ENCODE measurements at regions not wholly inside any gene's neighbourhood (a gene's known extent, or its start where the extent isn't known, plus 50 kb on each side); places are given as distances from the start of the nearest gene placed in this dataset.
"Not testable (repeated sequence)": the region's sequence is repeated elsewhere in the genome, so short reads cannot be mapped to it uniquely, and the experiment has no call there.

DNA sequence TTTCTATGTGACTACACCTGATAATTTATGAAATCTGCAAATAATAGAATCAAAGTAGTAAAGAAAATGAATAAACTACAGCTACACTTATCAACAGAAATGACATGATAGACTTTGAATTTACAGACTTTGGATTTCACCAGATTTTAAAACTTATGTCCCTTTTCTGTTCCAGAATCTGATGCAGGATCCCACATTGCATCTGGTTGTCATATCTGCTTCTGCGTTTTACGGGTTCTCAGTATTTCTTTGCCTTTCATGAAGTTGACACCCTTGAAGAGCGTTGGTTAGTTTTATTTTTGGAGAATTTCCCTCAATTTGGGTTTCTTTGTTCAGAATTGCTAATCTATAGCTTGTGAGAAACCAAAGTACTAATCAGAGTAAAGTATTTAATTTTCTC is 174.9 kb upstream of the ADCY2 start:
- DNase-seq (ENCODE audit: low spot score): no peak

DNA sequence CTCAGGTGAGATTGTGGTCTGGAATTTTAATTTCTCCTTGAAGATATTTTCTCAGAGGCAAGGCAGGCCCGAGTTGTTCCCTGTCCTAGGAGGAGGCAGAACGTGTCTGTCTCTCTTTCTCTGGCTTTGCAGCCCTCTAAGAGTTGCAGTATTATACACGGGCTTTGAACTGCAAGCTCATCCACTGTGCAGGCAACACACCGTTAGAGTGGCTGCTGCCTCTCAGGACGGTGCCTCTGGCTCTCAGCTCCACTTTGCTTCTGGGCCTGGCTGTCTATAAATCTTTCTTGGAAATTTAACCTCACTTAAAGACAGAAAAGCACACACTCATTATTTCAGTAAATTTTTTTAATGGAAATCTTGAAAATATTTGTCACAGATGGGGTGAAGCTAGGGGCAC is 170.1 kb upstream of the ADCY2 start:
- DNase-seq (ENCODE audit: low spot score): no peak

DNA sequence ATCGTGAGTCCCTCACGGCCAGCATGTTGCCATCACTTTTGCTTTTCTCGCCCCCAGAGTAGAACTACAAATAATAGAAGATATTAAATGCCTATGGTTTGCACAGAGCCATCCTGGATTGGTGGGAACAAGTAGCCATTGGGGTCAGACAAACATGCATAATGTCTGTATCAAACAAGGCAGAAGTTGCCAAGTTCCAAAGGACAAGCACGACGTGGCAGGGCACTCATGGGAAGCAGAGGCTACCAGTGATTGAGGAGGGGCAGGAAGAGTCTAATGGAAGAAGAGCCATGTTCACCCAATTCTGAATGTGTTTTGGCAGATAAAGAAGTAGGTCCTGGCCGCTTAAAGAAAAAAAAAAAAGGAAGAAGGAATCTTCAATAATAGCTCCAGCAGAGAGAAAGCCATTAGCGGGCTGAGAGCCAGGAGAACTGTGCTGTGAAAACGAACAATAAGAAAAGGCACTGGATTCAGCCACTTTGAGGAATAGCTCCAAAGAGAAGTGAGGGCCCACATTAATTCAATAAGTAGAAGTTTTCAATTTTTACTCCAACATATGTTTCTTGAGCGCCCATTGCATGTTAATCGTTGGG is 153.7 kb upstream of the ADCY2 start:
- no peak for DNase-seq (ENCODE audit: low spot score)

- DNase-seq (ENCODE audit: low spot score): no peak
Measured at GRCh38 chr5:7244208-7244607, 151.7 kb upstream of the ADCY2 start.

DNA sequence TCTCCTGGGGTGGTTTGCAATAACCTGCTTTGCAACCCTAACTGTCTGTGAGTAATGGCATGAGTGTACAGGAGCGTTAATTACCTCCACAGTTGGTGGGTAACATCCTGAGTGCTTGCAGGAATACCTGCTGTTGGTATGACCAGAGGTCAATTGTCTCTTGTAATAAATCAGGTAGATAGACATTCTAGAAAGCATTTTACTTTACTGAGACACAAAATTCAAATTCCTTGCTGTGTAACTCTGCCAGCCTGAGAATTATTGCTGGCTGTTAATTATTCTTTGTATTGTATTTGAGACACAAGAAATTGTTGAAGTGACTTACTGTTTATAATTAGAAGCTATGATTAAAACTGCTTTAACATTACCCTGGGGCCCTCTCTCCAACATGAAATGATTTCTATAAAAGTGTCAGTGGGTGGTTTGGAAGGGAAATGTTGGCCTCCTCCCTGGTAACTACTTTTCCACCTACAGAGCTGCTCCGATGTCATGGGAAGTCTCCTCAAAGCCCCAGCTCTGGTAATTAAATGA is 150.8 kb upstream of the ADCY2 start:
- DNase-seq (ENCODE audit: low spot score): no peak

DNA sequence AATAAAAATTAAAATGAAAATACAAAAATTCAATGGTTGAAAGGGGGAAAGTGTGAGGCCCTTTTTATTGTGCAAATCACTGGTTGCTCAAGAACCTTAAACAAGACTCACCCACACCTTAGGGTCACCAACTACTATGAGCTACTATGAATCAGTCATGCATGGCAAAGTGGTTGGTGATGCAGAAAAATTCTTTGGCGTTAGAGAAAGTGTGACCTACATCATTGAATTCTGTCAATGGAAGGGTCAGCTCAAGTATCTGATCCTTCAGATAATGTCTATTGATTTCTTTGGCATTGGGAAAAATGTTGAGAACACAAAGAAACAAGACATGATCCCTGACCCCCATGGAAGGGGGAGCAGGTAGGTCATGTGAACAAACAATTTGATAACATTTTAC is 149.7 kb upstream of the ADCY2 start:
- no peak for DNase-seq (ENCODE audit: low spot score)

DNA sequence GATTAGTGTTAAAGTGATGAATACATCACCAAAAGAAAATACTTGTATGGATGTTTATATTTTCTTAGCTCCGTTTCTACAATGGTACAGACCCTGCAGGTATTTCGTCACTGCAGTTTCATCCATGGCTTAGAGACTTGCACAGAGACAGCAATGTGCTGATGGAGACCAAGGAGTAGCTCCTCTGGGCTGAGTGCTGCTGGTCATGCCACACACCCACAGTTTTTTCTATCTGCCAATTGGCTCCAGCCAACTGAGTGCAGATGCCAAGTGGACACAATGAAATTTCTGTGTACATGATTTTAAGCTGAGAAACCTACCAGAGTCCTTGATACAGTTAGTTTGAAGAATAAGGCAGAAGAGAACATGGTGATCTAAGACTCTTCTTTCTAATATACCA is 145.9 kb upstream of the ADCY2 start:
- DNase-seq (ENCODE audit: low spot score): no peak

DNA sequence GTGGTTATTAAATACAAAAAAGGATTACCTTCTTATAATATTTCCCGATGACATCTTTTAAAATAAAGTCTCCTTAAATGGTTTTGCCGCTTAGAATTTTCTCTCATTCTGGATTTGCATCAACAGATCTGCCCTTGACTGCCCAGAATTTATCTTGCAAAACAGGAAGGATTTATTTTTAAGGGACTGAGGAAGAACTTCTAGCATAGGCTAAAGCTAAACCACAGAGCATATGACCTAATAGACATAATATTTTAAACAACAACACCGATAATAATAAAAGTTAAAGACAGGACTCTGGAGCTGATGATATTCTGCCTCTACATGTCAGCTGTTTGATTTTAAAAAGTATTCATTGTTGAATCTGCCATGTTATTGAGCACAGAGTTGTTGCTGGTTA is 145.3 kb upstream of the ADCY2 start:
- no peak for DNase-seq (ENCODE audit: low spot score)

GRCh38 chr5:7251132-7251531 is 144.8 kb upstream of the ADCY2 start:
- no peak for DNase-seq (ENCODE audit: low spot score)

- peak; percentile 51 for DNase-seq (ENCODE audit: low spot score)
Measured at GRCh38 chr5:7261049-7261448, 134.9 kb upstream of the ADCY2 start.

GRCh38 chr5:7261900-7262299 is 134.0 kb upstream of the ADCY2 start:
- DNase-seq (ENCODE audit: low spot score): no peak

- DNase-seq (ENCODE audit: low spot score): not testable (repeated sequence)
Measured at GRCh38 chr5:7263398-7264015, 132.4 kb upstream of the ADCY2 start.

- DNase-seq (ENCODE audit: low spot score): not testable (repeated sequence)
Measured at GRCh38 chr5:7265776-7266175, 130.2 kb upstream of the ADCY2 start.

DNA sequence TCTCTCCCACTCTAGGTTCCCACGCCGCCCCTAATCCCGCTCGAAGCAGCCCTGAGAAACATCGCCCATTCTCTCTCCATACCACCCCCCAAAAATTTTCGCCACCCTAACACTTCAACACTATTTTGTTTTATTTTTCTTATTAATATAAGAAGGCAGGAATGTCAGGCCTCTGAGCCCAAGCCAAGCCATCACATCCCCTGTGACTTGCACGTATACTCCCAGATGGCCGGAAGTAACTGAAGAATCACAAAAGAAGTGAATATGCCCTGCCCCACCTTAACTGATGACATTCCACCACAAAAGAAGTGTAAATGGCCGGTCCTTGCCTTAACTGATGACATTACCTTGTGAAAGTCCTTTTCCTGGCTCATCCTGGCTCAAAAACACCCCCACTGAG is 127.2 kb upstream of the ADCY2 start:
- not testable (repeated sequence) for DNase-seq (ENCODE audit: low spot score)

DNA sequence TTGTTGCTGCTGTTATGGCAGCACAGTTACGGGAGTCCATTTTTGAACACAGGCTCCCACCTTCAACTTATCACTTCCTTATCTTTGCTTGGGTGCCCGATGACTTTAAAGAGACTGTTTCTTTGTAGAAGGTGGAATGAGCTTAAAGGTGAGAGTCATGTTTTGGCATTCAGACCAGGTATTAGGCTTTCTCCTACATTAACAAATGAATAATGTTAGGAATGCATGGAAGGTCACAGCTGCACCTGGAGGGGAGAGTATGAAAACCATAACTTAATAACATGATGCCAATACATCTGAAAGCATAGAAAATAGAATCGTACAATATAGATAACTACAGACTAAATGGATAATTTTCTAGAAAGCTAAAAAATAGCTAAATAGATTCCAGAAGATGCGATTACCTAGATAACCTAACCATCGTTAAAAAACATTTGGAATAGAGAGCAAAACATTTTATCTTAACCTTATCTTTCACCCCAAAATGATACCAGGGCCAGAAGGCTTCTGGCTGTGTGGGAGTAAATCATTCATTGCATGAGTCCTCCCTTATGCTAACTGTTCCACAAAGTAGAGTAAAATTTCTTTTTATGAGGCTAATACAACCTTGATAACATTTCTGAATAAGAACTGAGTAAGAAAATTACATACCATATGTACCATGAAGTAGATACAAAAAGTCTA is 126.2 kb upstream of the ADCY2 start:
- no peak for DNase-seq (ENCODE audit: low spot score)

DNA sequence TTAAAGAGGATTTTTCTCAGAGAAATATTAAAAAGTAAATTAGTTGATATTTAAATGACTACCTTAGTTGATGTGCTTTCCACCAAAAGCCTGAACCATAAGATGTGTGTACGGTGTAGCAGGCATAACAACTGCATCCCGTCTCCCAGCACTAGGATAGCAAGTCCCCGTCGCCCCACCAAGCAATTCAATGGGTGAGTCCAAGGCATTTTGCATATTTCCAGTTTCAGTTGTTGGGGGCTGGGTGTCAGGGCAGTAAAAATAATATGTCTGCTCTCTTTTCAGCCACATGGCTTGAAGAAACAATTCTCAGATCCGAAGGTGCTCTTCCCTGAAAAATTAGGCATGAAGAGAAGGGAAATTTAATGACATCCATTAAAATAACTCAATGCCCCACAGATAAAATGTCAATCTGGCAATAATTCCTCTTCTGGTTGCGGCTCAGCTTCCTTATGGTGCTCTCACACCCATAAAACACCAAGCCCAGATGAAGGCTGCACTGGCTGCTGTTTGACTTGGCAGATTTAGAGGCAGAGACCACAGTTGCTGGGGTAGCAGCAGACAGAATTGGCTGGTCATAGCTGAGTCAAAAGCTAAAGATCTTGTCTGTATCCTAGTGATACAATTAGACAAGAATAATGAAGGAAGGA is 124.4 kb upstream of the ADCY2 start:
- no peak for DNase-seq (ENCODE audit: low spot score)

DNA sequence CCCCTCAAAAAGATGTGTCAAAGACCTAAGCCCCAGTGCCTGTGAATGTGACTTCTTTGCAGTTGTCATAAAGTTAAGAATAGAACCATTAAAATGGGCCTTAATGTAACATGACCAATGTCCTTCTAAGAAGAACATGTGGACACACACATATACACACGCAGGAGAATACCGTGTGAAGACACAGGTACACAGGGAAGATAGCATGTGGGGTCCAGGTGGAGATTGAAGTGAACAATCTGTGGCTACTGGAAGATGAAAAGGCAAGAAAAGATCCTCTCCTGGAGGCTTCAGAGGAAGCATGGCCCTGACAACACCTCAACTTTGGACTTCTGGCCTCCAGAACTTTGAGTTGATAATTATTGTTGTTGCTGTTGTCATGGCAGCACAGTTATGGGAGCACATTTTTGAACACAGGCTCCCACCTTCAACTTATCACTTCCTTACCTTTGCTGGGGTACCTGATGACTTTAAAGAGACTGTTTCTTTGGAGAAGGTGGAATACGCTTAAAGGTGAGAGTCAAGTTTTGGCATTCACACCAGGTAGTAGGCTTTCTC is 123.5 kb upstream of the ADCY2 start:
- DNase-seq (ENCODE audit: low spot score): no peak

- no peak for DNase-seq (ENCODE audit: low spot score)
Measured at GRCh38 chr5:7274203-7274602, 121.7 kb upstream of the ADCY2 start.

DNA sequence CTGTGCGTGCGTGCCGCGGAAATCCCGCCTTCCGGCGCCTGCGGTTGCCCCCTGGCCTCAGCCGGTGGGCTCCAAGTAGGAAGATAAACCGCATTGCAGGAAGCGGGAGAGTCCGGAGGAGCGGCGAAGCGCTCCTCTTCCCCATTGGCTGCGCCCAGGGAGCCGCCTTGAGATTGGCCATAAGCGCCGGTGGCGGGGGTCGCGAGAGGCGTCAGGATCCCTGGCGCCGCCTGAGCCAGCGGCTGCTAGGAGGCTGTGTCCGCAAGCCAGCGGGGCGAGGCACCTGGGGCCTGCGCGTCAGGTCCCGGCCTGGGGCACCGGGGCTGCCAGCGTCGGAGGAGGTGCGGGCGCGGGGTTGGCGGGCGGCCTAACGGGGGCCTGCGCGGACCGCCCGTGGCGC is 106.3 kb upstream of the ADCY2 start:
- not testable (repeated sequence) for DNase-seq (ENCODE audit: low spot score)

GRCh38 chr5:7297821-7298220 is 98.1 kb upstream of the ADCY2 start:
- not testable (repeated sequence) for DNase-seq (ENCODE audit: low spot score)

- not testable (repeated sequence) for DNase-seq (ENCODE audit: low spot score)
Measured at GRCh38 chr5:7299731-7300130, 96.2 kb upstream of the ADCY2 start.

DNA sequence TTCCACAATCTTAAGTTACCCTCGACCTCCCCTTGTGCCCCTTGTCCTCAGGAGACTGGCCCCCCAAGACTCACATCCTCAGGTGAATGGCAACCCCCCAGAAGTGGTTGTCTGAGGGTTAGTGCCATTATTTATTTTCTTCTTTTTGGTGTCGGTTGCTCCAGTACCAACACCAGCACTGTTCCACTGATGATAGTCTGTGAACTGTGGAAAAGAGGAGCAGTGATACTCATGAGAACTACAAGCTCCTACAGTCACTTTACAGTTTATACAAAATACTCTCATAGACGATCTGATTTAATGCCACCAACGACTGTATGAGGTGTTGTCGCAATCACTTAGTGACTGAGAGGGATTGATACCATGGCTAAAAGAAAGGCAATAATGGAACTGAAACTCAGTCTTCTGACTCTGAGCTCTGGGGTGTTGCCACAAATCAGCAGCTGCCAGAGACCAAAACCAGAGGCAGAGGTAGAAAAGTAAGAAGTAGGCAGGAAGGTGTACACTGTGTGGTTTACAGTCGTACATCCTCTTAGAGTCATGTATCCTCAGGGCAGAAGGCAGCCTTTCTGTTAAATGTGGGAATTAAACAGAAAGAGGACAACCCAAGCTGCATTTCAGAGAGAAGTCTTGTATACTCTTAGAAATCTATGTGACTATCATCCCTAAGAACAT is 90.8 kb upstream of the ADCY2 start:
- DNase-seq (ENCODE audit: low spot score): not testable (repeated sequence)

All from LoVo (cell line).